ENCODE measurements at regions not wholly inside any gene's neighbourhood (a gene's known extent, or its start where the extent isn't known, plus 50 kb on each side); places are given as distances from the start of the nearest gene placed in this dataset.

DNA sequence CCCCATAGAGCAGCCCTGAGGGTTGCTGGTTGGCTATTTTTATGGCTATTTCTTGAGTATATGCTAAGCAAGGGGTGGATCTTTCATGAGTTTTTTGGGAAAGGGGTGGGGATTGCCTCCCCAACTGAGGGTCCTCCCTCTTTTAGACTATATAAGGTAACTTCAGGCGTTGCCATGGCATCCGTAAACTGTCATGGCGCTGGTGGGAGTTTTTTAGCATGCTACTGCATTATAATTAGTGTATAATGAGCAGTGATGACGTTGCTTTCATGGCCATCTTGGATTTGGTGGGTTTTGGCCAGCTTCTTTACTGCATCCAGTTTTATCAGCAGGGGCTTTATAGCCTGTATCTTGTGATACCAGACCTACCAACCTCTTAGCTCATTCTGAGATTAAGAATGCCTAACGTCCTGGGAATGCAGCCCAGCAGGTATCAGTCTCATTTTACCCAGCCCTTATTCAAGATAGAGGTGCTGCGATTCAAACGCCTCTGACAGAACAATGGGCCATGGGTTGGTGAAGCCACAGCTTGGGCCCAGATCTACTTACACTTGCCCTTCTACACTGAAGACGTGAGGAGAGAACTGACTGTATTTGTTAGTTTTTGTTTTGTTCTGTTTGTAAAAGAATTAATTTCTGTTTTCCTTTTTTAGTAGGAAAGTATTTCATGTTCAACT lies 53.8 kb upstream of the TMEM163 start:
- no TSS peak for BruUV-seq (replicated peaks)

More for the DNA sequence above, 53.8 kb upstream of the TMEM163 start:
- H2AFZ ChIP-seq (ENCODE audit: low read depth, low read length): no peak overlapping the region
- dilution Hi-C loops (cut with MboI; ENCODE audit: extremely low pct_ligation_motif_present, low sequenced_read_pairs): no loop called here
- H4K20me1 ChIP-seq (replicated peaks; ENCODE audit: control insufficient read depth, extremely low read depth, insufficient read depth, low read length): no peaks in the 10 kb centered on the region
- no peaks in the 10 kb centered on the region for H3K36me3 ChIP-seq (ENCODE audit: control insufficient read depth in 2 of 2, extremely low read depth in 1 of 2, insufficient read depth in 2 of 2, low read length in 2 of 2)
- H3K9me3 ChIP-seq (replicated peaks; ENCODE audit: control insufficient read depth, insufficient read depth, low read length): no peaks in the 10 kb centered on the region
- H3K79me2 ChIP-seq (ENCODE audit: control insufficient read depth, insufficient read depth, low read length): no peaks in the 10 kb centered on the region
- H3K4me2 ChIP-seq (ENCODE audit: insufficient read depth, low read length): no peak overlapping the region
- POLR2A ChIA-PET: no interaction called here
- CTCF ChIA-PET: no interaction called here
- TF ChIP-seq EZH2 (IDR thresholded peaks at IDR 0.05; ENCODE audit: borderline replicate concordance, low read depth, low read length, severe bottlenecking) (no peak), GATA2 (IDR thresholded peaks at IDR 0.05; ENCODE audit: insufficient read depth, insufficient read length, low read depth, low read length) (no peak), JUN (IDR thresholded peaks at IDR 0.05; ENCODE audit: borderline replicate concordance, insufficient read depth, insufficient read length, low read depth) (no peak), POLR2A (IDR thresholded peaks at IDR 0.05; ENCODE audit: low read depth, low read length) (no peak), POLR2AphosphoS5 (IDR thresholded peaks at IDR 0.05; ENCODE audit: insufficient read depth, low read depth, low read length) (no peak), MAX (IDR thresholded peaks at IDR 0.05; ENCODE audit: insufficient read depth, insufficient read length) (no peak), FOS (IDR thresholded peaks at IDR 0.05; ENCODE audit: borderline replicate concordance, insufficient read depth, low read length) (no peak), MYC (IDR thresholded peaks at IDR 0.05; ENCODE audit: low read depth, low read length) (no peak)
- TF ChIP-seq, protein P1, sequence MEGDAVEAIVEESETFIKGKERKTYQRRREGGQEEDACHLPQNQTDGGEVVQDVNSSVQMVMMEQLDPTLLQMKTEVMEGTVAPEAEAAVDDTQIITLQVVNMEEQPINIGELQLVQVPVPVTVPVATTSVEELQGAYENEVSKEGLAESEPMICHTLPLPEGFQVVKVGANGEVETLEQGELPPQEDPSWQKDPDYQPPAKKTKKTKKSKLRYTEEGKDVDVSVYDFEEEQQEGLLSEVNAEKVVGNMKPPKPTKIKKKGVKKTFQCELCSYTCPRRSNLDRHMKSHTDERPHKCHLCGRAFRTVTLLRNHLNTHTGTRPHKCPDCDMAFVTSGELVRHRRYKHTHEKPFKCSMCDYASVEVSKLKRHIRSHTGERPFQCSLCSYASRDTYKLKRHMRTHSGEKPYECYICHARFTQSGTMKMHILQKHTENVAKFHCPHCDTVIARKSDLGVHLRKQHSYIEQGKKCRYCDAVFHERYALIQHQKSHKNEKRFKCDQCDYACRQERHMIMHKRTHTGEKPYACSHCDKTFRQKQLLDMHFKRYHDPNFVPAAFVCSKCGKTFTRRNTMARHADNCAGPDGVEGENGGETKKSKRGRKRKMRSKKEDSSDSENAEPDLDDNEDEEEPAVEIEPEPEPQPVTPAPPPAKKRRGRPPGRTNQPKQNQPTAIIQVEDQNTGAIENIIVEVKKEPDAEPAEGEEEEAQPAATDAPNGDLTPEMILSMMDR (IDR thresholded peaks at IDR 0.05; ENCODE audit: extremely low read depth in 1 of 2, insufficient read depth in 1 of 2, low read depth in 1 of 2, low read length in 2 of 2): no peak
- no peak for DNase-seq (ENCODE audit: low read depth, low spot score)
- H3K27ac ChIP-seq (ENCODE audit: insufficient read depth, low read depth, low read length): no peak overlapping the region
- H3K4me1 ChIP-seq (ENCODE audit: control insufficient read depth, extremely low read depth, insufficient read depth, low read length): peaks cover 12% of the 10 kb centered on the region
- no peak overlapping the region for H3K4me3 ChIP-seq (replicated peaks in 1 of 3; ENCODE audit: insufficient read depth in 1 of 3, low read depth in 1 of 3, low read length in 3 of 3)
- no peak overlapping the region for H3K9ac ChIP-seq (replicated peaks; ENCODE audit: extremely low read depth, insufficient read depth, low read length)
- peaks cover 0 to 2% of the 10 kb centered on the region in 2 experiments for H3K27me3 ChIP-seq (ENCODE audit: control insufficient read depth in 2 of 2, insufficient read depth in 2 of 2, low read length in 2 of 2)
- FAIRE-seq: no peak
- intact Hi-C loops (cut with micrococcal nuclease): no loop called here
- no peaks in the 10 kb centered on the region for H3K9me1 ChIP-seq (replicated peaks; ENCODE audit: control insufficient read depth, extremely low read depth, insufficient read depth, low read length)
